ENCODE measurements at regions not wholly inside any gene's neighbourhood (a gene's known extent, or its start where the extent isn't known, plus 50 kb on each side); places are given as distances from the start of the nearest gene placed in this dataset.

DNA sequence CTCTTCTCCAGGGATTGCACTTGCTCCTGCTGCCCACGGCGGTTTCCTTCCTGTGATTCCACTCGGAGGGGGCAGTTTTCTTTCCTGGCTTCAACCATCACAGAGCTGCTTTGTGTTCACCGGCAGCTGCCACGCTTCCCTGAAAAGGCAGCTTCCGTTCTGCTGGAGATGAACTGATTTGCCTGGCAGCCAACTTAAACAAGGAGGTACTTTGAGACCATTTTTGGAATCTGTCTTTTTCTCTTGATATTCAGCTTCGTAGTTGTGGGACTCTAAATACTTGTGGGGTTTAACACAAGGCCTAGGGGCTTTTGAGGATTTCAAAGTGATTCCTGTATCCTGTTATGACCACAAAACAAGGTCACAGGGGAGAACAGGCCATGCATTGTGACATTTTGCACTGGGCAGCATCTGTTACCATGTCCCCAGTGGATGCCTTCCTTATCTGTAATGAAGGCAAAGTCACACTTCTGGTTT lies 192.0 kb downstream of the MTRR start:
- no peak for DNase-seq
- TF ChIP-seq GATA1 (IDR thresholded peaks at IDR 0.05; ENCODE audit: low read depth, low read length) (no peak), POLR2A (IDR thresholded peaks at IDR 0.05; ENCODE audit: low read length) (no peak)

DNA sequence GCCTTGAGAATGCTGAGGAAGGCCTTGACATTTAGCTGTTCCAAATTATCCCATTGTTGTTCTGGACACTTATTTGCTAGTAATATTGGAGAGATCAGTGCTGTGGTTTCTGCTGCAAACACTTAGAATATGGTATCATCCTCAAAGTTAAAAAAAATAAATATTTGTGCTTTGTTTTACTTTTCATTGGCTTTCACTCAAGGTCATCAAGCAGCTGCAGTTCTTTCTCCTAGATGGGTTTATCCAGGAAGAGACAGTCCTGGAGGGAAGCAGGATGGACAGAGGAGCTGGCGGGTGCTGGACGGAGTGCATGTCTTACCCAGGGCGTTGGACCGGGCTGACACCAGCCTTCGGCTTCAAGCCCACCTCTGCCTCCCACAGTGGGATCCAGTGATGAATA lies 193.6 kb downstream of the MTRR start:
- TF ChIP-seq POLR2A (IDR thresholded peaks at IDR 0.05; ENCODE audit: low read length), result no peak
- TF ChIP-seq GATA1 (IDR thresholded peaks at IDR 0.05; ENCODE audit: low read depth, low read length), result no peak
- no peak for DNase-seq

DNA sequence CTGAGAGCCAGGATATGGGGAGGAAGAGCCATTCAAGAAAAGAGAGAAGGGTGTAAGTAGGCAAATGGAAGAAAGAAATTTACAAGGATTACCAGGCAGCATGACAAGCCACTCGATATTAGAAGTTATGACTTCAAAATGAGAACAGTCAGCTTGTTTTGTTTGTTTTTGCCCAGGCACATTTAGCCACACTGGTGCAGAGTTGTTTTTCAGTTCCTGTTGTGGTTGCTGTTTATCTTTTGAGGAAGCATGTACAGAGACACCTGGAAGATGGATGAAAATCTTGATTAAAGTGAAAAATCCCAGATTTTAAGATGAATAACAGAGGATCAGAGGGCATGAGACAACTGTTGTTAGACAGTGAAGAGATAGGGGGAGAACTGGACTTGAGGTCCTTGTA lies 199.1 kb downstream of the MTRR start:
- DNase-seq, result no peak
- TF ChIP-seq POLR2A (IDR thresholded peaks at IDR 0.05; ENCODE audit: low read length) (no peak), GATA1 (IDR thresholded peaks at IDR 0.05; ENCODE audit: low read depth, low read length) (no peak)

DNA sequence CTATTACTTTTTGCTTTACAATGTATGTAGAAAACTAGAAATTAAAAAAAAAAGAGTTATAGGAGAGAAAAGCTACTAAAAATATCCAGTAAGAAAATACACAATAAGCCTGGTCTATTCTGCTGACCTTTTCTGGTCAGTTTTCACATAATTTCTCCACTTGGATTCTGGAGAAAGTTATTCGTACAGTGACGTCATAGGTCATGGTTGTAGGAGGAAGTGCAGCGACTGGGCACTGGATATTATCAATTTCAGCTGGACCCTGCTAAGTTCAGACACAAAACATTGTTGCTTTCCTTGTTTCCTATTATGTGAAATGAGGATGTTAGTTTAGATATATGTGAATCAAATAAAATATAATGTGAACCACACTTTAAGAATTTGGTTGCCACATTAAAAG lies 201.2 kb downstream of the MTRR start:
- TF ChIP-seq POLR2A (IDR thresholded peaks at IDR 0.05; ENCODE audit: low read length) (no peak), GATA1 (IDR thresholded peaks at IDR 0.05; ENCODE audit: low read depth, low read length) (no peak)
- no peak for DNase-seq

DNA sequence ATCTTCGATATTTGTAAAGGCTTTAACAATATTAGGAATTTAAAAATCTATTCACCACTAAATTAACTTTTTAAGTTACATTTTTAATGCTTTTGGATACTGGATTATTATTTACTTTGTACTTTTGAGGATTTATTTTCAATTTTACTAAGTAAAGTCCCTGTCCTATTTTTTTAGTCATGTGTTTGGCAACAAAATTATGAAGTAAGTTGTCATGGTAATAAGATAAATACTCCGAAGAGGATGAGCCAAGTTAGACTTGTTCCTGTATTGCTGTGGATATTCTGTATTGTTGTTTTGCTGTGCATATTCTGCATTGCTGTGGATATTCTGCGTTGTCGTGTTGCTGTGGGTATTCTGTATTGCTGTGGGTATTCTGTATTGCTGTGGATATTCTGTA lies 210.1 kb downstream of the MTRR start:
- TF ChIP-seq GATA1 (IDR thresholded peaks at IDR 0.05; ENCODE audit: low read depth, low read length) (no peak), POLR2A (IDR thresholded peaks at IDR 0.05; ENCODE audit: low read length) (no peak)

DNA sequence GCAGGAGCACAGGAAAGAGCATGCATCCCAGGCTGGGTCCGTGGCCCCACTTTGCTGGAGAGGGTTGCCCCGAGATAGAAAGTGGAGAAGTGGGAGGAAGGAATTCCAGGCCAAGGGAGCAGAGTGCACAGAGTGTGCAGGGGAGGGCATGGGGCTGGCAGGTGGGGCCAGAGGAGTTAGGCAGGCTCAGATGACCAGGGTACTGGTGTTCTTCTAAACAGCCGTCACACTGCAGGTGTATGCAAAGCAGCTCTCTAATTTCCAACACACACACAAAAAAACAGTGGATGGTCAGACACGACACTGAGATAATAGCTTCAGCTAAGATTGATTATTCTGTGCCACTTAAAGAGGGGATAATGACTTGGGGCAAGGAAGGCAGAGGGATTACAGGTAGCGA lies 212.2 kb downstream of the MTRR start:
- DNase-seq, result no peak
- TF ChIP-seq GATA1 (IDR thresholded peaks at IDR 0.05; ENCODE audit: low read depth, low read length) (no peak), POLR2A (IDR thresholded peaks at IDR 0.05; ENCODE audit: low read length) (no peak)

More for the DNA sequence above, 210.1 kb downstream of the MTRR start:
- DNase-seq, result no peak

DNA sequence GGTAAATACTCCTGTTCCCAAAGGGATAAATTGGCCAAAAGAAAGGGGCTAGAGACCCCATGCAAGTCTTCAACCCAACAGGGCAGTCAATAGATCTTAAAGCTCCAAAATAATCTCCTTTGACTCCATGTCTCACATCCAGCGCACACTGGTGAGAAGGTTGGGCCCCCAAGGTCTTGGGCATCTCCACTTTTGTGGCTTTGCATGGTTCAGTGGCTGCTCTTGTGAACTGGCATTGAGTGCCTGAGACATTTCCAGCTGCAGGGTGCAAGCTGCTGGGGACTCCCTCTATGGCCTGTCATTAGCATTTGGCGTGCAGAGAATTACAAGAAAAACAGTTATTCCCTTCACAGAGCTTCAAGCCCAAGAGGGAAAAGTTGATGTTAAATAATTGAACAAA lies 224.7 kb downstream of the MTRR start:
- TF ChIP-seq POLR2A (IDR thresholded peaks at IDR 0.05; ENCODE audit: low read length) (no peak), GATA1 (IDR thresholded peaks at IDR 0.05; ENCODE audit: low read depth, low read length) (no peak)
- DNase-seq, result no peak

DNA sequence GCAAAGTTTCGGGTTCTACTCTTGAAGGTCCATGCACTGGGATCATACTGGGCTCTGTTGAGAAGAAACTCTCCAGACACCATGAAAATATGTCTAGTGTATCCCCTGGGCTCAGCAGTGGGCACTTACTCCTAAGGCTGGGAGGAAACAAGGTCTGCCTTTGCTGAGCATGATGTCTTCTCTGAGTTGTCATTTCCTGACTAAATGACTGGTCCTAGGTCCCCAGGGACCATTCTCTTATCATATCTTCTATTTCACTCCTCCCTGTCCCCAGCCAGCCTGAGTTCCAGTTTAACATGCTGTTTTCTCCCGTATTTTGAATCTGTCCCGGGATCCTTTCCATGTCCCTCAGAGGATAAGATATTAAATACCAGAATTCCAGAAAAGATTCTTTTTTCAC lies 225.4 kb downstream of the MTRR start:
- no peak for DNase-seq
- TF ChIP-seq POLR2A (IDR thresholded peaks at IDR 0.05; ENCODE audit: low read length), result no peak
- TF ChIP-seq GATA1 (IDR thresholded peaks at IDR 0.05; ENCODE audit: low read depth, low read length), result no peak

DNA sequence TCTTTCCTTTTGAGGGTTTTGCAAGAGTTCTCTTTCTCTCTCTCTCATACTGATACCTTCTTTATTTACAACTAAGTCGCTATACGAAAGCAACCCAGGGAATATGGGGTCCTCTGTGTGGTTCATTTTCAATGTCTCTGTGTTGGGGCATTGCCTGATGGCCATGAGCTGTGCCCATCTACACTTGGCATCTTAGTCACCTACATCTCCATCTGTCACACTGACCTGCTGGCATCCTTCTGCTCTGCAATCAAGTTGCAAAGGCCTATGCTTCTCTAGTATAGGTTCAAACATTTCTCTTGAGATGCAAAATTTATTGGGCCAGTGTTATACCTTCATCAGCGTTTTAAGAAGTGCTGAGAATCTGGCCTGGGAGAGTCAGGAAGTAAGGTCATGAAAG lies 228.2 kb downstream of the MTRR start:
- DNase-seq, result no peak
- TF ChIP-seq GATA1 (IDR thresholded peaks at IDR 0.05; ENCODE audit: low read depth, low read length) (no peak), POLR2A (IDR thresholded peaks at IDR 0.05; ENCODE audit: low read length) (no peak)

DNA sequence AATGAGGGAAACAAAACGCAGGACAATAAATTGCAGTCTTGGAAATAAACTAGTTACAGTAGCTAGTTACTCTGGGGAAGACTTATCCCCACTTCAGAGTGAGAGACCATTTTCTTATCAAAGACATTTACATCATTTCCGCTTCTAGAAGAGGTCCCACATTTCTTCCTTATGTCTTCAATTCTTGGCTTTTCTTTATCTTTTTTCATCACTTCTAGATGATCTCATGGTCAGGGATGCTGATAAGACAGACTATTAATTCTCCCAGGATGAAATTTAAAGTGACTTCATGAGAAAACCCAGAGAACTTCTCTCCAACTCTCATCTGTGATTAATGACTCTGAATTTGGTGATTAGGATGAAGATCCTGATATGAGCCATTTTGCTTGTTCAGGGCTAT lies 229.1 kb downstream of the MTRR start:
- TF ChIP-seq GATA1 (IDR thresholded peaks at IDR 0.05; ENCODE audit: low read depth, low read length) (no peak), POLR2A (IDR thresholded peaks at IDR 0.05; ENCODE audit: low read length) (no peak)
- DNase-seq, result no peak

DNA sequence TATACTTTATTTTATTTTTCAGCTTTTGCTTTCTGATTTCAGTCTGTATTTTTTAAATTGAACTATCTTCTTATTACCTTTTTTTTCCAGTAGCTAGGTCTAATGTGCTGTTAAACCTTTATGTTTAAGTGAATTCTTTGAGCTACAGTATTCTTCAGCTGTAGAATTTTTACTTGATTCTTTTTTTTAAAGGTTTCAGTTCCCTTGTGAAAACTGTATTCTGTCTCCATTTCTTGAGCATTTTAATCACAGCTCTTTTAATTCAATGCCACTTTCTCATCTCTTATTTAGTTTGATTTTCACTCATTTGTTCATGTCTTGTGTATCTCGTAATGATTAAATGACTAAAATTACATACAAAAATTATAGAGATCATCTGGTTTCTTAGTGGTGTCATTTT lies 233.8 kb downstream of the MTRR start:
- no peak for TF ChIP-seq POLR2A (IDR thresholded peaks at IDR 0.05; ENCODE audit: low read length)
- no peak for TF ChIP-seq GATA1 (IDR thresholded peaks at IDR 0.05; ENCODE audit: low read depth, low read length)
- no peak for DNase-seq

DNA sequence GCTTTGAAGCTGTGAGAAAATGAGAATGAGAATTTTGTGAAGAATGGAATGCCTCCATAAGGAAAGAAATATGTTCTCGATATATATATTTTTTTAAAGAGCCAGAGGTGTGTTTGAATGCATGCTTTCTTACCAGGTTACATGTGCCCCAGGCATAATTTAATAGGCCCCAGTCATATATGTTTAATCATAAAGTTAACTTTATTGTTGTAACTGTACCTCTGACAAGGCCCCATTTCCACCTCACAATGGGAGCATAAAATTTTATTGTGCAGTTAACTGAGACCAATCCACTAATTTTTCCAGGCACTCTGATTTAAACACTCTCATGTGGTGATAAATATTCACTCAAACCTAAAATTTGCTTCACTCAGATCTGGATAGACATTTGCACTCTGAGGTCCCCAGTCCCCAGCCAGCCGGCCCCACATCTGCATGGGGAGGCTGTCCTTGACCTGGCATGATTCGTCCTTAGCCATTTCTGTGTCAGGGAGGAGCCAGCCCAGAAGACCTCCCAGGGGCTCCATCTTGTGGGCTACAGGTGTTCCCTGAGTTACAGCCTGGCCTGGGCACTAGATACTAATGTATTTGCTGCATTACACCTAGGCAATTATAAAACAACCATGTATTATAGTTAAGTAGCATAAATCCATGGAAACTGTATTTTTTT lies 245.8 kb downstream of the MTRR start:
- no peak for DNase-seq
- TF ChIP-seq GATA1 (IDR thresholded peaks at IDR 0.05; ENCODE audit: low read depth, low read length) (no peak), POLR2A (IDR thresholded peaks at IDR 0.05; ENCODE audit: low read length) (no peak)

DNA sequence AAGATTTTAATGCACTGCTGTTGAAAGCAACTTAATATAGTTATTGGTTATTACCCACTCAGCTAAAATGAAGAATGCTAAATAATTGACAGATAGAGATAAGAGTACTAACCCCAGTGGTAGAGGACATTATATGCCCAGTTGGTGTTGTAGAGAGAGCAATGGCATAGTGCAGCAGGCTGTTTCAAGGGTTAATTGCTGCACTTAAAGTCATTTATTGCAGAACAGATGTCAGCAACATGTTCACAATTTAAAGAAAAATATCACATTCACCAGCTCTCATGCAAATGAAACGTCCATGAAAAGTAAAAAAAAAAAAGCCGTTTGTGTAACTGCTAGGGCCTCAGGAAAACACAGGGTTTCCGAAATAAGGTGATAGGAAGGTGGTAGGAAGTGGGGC lies 254.6 kb downstream of the MTRR start:
- no peak for DNase-seq
- no peak for TF ChIP-seq POLR2A (IDR thresholded peaks at IDR 0.05; ENCODE audit: low read length)
- no peak for TF ChIP-seq GATA1 (IDR thresholded peaks at IDR 0.05; ENCODE audit: low read depth, low read length)

DNA sequence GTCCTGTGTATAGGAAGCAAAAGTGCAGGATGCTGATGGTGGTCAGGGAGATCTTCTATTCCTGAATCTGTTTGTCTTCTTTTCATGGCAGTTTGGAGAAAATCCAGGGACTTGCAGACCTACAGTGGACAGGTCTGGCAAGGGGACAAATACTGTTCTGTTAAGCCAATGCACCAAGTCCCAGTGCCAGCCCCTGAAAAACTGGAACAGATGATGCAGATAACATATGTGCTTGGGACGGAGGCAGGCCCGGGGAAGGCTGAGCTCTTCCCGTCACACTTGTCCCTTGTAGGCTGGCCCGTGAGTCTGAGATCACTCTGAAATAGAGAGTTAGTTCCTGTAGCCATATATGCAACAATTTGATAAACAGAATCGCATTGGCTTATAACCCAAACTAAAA lies 265.7 kb downstream of the MTRR start:
- no peak for DNase-seq
- TF ChIP-seq GATA1 (IDR thresholded peaks at IDR 0.05; ENCODE audit: low read depth, low read length), result no peak
- no peak for TF ChIP-seq POLR2A (IDR thresholded peaks at IDR 0.05; ENCODE audit: low read length)

DNA sequence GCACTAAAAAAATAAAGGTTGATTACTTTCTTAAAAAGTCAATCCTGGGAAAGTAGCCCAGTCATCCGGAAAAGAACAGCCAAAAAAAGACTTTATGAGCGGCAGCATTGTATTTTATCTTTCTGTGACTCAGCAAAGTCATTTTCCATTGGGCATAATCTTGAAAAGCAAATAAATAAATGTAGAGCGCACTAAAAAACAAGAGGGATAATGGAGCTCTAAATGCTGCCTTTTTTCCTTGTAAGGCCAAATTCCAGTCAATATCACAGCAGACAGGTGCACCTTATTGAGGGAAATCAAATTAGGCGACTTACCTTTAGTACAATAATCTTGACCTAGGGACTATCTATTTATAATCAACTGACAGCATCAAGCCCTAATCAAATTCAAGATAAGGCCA lies 266.8 kb downstream of the MTRR start:
- TF ChIP-seq GATA1 (IDR thresholded peaks at IDR 0.05; ENCODE audit: low read depth, low read length), result no peak
- no peak for TF ChIP-seq POLR2A (IDR thresholded peaks at IDR 0.05; ENCODE audit: low read length)

More for the DNA sequence above, 266.8 kb downstream of the MTRR start:
- no peak for DNase-seq
